ENCODE measurements at regions not wholly inside any gene's neighbourhood (a gene's known extent, or its start where the extent isn't known, plus 50 kb on each side); places are given as distances from the start of the nearest gene placed in this dataset.
"Not testable (repeated sequence)": the region's sequence is repeated elsewhere in the genome, so short reads cannot be mapped to it uniquely, and the experiment has no call there.

GRCh38 chr5:138702166-138703077 is 50.8 kb upstream of the CTNNA1 start:
- DNase-seq: no peak

DNA sequence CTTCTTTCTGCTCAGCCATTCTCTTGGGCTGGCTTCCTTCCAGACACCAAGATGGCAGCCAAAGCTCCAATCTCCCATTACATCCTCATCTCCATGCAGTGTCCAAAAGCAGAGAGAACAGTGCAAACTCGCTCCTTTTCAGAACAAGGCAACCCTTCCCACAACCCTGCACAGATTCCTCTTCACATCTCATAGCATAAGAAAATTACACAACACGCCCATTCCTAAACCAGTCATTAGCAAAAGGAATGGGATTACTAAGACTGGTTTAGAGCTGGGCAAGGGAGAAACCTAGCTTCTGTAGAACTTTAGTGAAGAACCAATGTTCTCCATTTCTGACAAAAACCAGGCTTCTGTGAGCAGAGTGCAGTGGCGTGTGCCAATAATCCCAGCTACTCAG is 51.5 kb upstream of the CTNNA1 start:
- DNase-seq: no peak

DNA sequence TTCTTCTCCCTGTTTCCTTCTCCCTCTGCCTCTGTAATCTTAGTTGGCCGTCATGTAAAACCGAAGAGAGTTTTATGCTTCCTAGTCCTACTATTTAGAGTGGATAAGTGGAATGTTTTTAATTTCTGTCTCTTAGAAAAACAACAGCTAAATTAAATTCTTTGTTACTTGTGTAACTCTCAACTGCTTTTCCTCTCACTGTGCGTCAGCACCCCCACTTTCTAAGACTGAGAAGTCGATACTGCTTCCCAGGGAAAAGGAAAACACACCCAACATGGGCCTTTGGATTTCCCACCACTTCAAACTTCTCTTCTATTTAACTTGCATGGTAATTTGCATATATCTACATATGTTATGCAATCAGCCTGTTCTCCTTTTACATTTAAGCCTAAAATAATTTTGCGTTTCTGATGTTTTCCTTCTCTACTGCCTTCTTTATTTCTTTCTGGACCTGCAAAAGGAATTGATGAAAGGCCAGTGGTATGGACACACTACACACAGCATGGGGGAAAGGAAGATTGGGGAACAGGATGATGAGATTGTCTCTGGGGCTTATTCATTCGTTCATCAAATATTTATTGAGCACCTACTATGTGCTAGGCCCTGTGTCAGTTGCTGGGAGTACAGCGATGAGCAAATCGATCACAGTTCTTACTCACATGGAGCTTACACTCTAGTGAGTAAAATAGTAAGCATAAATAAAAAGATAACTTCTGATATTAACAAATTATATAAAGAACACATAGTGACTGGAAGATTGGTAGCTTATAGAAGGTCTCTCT is 52.5 kb upstream of the CTNNA1 start:
- DNase-seq: no peak

GRCh38 chr5:138699482-138699881 is 53.7 kb upstream of the CTNNA1 start:
- no peak for DNase-seq

- DNase-seq: no peak
Measured at GRCh38 chr5:138698713-138699112, 54.5 kb upstream of the CTNNA1 start.

GRCh38 chr5:138697720-138698360 is 55.4 kb upstream of the CTNNA1 start:
- no peak for DNase-seq

DNA sequence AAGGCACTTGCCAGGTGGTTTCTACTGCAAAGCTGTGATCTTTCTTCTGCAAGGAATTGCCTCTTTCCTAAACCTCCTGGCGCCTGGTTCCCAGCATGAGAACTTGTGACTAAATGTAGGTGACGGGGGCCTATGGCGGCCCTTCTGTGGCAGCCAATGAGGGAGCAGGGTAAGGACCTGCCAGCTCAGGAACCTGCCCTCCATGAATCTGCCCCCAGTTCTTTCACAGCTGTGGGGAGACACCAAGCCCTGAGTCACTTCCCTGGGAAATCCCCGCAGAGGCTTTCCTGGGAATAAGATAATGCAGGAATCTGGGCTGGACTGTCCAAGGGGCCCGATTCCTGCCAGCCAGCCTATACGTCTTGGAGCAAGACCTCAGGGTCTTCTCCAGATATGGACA is 56.7 kb upstream of the CTNNA1 start:
- DNase-seq: peak; percentile 94

DNA sequence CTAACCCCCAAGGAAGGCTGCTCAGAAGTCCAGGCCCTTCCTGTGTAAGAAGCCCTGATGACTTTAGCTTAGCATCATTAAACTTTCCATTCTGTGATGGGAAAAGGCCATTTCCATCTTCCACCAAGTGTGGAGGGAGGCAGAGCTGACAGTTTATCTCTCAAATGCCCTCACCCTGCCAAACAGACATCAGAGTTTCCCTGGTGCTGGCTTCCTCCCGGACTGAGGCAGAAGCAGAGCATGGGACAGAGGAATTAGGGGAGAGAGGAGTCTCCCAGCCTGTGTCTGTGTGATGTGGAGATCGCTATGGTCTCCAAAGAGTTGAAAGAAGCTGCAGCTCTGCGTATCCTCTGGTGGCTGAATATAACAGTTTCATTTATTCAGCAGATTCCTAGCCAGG is 57.4 kb upstream of the CTNNA1 start:
- no peak for DNase-seq

DNA sequence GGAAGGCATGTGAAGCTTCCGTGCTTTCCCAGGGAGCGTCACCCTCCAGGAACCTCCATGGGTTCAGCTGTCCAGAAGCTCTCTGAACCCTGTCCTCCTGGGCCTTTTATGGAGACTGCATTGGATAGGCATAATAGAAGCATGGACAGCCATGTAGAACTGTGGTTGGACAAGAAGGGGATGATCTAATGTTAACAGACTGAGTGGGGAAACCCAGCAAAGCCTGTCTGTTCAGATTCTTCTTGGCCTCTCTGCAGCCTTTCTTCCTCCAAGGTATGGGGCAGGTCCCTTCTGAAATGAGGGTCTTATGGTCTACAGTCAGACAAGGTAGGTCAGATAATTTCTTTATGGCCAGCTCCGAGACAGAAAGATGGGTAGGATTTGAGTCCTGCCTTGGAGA is 59.1 kb upstream of the CTNNA1 start:
- no peak for DNase-seq

DNA sequence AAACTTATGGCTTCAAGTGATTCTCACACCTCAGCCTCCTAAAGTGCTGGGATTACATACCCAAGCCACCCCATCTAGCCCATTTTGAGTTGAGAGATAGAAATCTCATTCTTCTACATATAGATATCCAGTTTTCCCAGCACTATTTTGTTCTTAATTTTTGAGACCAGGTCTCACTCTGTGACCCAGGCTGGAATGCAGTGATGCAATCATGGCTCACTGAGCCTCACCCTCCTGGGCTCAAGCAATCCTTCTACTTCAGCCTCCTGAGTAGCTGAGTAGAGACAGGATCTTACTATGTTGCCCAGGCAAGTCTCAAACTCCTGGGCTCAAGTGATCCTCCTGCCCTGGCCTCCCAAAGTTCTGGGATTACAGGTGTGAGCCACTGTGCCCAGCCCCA is 60.9 kb upstream of the CTNNA1 start:
- no peak for DNase-seq

- DNase-seq: peak; percentile 65
Measured at GRCh38 chr5:138686668-138687067, 66.6 kb upstream of the CTNNA1 start.

DNA sequence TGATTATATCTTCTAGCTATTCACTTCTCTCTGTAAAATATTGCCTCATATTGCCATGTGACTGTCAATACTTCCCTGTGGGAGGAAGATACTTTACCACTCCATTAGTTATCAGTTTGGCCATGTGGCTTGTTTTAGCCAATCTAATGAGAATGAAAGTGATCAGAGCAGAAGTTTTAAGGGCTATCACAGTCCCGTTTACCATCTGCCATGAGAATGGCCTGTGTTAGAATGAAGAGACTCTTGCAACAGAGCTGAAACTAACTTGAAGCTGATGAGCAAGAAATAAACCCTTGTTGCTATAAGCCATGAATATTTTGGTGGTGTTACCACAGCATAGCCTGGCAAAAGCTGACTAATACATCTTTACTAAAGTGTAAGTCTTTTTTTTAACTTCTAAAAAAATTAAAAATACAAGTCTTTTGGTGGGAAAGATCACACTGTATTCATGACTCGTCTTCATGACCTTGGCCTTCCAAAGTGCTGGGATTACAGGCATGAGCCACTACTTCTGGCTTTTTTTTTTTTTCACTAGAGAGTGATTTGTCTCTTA is 68.0 kb upstream of the CTNNA1 start:
- DNase-seq: no peak

DNA sequence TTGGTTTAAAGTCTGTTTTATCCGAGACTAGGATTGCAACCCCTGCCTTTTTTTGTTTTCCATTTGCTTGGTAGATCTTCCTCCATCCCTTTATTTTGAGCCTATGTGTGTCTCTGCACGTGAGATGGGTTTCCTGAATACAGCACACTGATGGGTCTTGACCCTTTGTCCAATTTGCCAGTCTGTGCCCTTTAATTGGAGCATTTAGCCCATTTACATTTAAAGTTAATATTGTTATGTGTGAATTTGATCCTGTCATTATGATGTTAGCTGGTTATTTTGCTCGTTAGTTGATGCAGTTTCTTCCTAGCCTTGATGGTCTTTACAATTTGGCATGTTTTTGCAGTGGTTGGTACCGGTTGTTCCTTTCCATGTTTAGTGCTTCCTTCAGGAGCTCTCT is 70.8 kb upstream of the CTNNA1 start:
- DNase-seq: not testable (repeated sequence)

DNA sequence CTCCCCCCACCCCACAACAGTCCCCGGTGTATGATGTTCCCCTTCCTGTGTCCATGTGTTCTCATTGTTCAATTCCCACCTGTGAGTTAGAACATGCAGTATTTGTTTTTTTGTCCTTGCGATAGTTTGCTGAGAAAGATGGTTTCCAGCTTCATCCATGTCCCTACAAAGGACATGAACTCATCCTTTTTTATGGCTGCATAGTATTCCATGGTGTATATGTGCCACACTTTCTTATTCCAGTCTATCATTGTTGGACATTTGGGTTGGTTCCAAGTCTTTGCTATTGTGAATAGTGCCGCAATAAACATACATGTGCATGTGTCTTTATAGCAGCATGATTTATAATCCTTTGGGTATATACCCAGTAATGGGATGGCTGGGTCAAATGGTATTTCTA is 74.4 kb upstream of the CTNNA1 start:
- DNase-seq: not testable (repeated sequence)

- DNase-seq: no peak
Measured at GRCh38 chr5:138677782-138678181, 75.4 kb upstream of the CTNNA1 start.

- DNase-seq: no peak
Measured at GRCh38 chr5:138676556-138677193, 76.5 kb upstream of the CTNNA1 start.

- no peak for DNase-seq
Measured at GRCh38 chr5:138676002-138676401, 77.2 kb upstream of the CTNNA1 start.

GRCh38 chr5:138668451-138669380 is 84.5 kb upstream of the CTNNA1 start:
- DNase-seq: peak; percentile 74

- not testable (repeated sequence) for DNase-seq
Measured at GRCh38 chr5:138667782-138668331, 85.4 kb upstream of the CTNNA1 start.

- DNase-seq: no peak
Measured at GRCh38 chr5:138666226-138666742, 86.9 kb upstream of the CTNNA1 start.

- DNase-seq: no peak
Measured at GRCh38 chr5:138665261-138665660, 88.0 kb upstream of the CTNNA1 start.

Data from EL (cell line).